ENCODE measurements at regions not wholly inside any gene's neighbourhood (a gene's known extent, or its start where the extent isn't known, plus 50 kb on each side); places are given as distances from the start of the nearest gene placed in this dataset.

DNA sequence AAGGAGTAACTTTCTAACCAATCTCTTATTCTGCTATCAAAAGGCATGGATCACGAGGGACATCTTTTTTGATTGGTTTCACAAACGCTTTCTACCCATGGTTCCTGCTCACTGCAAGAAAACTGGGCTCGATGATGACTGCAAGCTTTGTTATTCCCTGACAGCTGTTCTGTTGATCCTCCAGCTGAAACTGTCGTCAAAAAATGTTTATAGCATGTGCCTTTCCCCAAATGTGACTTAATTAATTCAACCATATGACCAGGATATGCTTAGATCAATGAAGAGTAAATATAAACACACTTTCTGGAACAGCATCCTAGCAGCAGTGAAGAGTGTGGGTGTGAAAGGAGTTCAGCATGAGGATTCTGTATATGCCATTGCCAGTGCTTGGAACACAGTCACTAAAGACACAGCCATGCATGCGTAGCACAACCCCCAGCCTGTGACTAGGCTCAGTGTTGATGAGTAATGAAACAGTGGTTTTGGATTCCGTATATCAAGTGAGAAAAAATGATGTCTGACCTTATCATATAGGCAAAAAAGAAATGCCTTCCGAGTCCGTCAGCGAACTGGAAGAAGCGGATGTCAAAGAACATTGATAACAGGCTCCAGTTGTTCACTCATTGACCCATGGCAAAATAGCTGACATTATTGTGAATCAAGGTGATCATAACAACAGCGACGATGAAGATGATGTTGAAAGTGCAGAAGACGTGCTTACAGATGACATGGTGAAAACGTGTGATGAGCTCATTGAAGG, 347.4 kb downstream of the FGF9 start:
- DNase-seq = no peak

GRCh38 chr13:22018836-22019210, 347.9 kb downstream of the FGF9 start:
- DNase-seq = no peak

- DNase-seq = no peak
These were observed 353.6 kb downstream of the FGF9 start for GRCh38 chr13:22024381-22024994.

GRCh38 chr13:22027566-22027965, 356.7 kb downstream of the FGF9 start:
- DNase-seq = no peak

DNA sequence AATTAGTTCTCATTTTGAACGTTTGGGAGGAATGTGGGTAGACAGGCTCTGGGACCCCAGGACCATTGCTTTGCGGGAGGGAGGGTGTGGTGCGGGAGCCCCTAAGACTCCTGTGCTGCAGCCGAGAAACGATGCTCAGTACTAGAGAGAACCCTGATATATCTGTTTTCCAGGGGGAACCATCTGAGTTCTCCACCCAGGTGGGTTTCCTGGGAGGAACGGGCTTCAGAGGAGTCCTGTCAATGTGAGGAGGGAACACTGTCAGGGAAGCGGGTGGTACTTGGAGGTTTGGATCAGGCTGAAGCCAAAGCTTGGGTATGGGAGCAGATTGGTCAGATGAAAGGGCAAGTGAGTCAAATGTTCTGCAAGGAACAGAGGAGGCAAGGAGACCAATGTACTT, 358.0 kb downstream of the FGF9 start:
- no peak for DNase-seq

DNA sequence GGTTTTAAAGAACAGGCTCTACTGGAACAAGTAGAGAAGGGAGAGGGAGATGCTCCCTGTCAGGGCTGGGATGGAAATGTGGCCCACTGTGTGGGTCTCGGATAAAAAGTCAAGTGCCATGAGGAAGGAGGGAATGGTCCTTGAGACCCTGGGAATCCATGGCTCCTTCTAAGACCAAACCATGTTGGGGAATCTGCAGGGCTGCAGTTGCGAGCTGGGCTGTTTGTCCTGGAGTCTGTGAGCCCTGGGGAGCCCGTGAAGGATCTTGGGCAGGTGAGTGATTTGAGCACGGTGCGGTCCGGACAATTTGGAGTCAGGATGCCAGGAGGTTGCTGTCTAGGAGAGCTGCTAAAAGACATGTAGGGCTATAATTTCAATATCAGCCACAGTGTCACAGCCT, 359.4 kb downstream of the FGF9 start:
- no peak for DNase-seq

DNA sequence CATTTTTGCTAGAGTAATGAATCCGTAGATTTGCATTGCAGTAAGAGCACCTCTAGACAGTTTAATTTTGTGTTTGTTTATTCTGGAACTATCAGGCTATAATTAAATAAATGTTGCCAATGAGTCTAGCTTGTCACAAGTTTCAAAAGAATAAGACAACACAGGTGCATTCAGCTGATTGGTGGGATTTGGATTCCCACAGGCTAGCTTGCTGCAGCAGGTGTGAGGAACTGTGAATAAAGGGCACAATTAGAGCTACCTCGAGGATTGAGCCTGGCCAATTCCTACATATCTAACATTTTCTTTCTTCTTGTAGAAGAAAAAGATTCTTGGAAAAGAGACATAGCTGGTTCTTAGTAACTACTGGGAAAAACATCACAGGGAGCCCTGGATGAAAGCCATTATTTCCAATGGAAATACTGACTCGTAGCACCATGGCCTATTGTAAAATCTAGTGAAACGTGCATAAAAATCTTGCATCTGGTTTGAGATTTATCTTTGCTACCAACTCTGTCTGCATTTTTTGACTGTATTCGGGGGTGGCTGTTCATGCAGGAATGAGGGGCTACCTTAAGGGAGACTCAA, 360.9 kb downstream of the FGF9 start:
- DNase-seq = no peak

DNA sequence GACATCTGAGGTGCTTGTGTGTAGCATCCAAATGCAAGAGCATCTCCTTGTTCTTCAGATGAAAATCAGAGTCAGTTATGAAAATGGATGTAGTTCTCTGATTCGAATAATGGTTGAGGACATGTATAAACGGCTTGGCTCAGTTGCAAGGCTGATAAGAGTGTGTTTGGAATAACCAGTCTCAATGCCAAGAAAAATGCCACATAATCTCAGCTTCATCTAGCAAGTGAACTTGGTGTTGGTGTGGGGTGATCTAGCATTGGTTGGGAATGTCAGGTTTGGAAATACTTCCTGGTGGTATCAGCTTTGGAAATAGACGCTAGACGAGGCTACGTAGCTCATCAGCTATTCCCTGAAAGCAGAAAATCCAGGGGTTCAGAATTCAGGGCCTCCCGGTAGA, 362.0 kb downstream of the FGF9 start:
- DNase-seq = no peak

DNA sequence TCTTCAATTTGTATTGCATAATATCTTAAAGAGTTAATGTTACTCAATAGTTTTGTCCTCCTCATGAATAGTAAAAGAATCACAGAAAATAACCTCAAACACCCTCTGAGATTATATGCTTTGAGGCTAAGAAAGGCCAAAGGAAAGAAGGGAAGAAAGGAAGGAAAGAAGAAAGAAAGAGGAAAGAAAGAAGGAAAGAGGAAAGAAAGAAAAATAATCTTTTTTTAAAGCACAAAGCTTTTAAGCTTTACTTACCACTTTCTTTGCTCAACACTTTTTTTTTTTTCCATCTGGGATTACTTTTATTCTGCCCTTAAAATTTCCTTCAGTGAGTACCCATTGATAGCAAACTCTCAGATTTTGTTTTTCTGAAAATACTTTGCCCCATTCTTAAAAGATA, 369.1 kb downstream of the FGF9 start:
- no peak for DNase-seq

GRCh38 chr13:22040810-22041364, 370.0 kb downstream of the FGF9 start:
- peak; percentile 26 for DNase-seq

DNA sequence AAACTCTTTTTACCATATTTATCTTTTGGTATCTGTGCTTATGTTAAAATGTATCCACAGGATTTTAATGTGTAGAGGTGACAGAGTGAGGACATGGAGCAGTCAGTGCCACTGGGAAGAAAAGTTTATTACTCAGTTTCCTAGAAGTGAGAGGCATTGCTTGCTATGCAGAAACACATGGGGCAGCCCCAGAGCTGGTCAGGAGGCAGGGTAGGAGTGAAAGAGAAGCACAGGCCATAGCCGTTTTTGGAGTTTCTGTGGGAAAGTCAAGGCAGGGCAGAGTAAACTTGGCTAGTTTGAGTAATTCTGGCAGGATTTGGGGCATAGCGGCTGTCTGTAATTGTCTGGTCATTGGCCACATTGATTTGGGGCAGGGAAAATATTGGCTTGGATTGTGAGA, 370.9 kb downstream of the FGF9 start:
- no peak for DNase-seq

DNA sequence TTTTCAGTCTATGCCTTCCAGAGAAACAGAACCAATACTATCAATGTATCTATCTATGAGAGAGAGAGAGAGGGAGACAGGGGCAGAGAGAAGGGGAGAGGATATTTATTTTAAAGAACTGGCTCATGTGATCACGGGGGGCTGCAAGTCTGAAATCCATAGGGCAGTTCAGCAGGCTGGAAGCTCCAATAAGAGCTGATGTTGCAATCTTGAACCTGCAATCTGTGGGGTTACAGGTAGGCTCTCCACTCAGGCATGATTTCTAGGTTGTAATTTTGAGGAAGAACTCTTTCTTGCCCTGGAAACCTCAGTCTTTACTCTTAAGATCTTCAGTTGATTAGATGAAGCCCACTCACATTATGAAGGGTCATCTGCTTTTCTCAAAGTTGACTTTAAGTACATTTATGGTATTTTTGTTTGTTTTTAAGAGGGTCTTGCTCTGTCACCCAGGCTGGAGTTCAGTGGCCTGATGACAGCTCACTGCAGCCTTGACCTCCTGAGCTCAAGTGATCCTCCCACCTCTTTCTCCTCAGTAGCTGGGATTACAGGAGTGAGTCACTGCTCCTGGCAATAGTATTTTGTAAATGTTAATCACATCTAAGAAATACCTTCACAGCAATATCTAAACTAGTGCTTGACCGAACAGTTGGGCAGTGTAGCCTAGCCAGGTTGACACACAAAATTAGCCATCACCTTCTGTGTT, 376.4 kb downstream of the FGF9 start:
- DNase-seq = no peak

DNA sequence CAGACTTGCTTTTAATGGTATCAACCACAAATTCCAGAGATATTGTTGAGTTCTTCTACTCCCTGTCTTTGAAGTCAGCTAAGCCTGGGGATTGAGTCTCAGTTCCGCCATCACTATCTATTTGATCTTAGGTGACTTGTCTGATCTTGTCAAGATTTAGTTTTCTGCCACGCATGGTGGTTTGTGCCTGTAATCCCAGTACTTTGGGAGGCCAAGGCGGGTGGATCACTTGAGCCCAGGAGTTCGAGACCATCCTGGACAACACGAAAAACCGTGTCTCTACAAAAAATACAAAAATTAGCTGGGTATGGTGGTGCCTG, 376.9 kb downstream of the FGF9 start:
- DNase-seq = no peak

DNA sequence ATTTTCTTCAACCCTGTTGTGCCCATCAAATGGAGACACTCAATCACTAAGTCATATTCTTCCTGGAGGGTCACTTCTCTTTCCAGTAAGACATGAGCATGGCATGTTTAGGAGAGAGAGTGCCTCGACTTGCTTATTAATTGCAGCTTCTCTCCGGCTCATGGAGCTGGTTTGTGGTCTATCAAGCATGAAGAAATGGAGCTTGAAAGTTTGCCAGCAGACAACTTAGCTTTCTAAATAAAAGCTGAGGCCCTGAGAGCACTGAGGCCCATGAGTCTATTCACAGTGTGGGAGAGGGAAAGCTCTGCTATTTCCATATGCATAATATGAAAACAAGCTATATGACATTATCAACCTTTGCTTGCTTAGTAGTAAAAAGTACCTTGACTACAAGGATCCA, 378.5 kb downstream of the FGF9 start:
- DNase-seq = no peak

DNA sequence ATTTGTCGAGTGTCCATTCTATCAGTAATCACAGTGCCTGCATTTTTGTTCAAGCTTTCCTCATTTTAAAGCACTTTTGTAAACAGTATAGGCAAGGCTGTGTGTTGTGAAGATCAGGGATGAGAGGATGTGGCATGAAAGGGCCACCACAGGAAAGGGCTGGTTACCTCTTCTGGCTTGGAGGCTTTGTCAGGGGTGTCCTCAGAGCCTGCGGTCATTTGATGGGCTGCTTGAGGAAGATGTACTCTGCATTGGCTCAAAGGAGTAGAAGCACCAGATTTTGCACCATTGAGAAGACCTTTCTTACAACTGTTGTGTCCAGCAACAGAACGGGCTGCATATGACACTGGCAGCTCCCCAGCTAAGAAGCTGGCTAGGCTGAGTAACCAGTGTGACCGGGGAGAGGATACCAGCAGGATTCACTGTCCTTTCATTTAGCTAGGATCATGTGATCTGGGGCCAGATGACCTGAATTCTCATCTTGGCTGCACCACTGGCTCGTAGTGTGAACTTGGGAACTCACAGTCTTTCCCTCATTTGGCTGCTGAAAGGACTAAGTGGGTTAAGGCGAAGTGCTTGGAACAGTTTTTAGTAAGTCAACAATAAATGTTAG, 380.2 kb downstream of the FGF9 start:
- DNase-seq = no peak

GRCh38 chr13:22053053-22053452, 382.2 kb downstream of the FGF9 start:
- no peak for DNase-seq

- DNase-seq = no peak
These were observed 384.4 kb downstream of the FGF9 start for GRCh38 chr13:22055259-22055658.

GRCh38 chr13:22060187-22060586, 389.3 kb downstream of the FGF9 start:
- no peak for DNase-seq

GRCh38 chr13:22061371-22061805, 390.5 kb downstream of the FGF9 start:
- peak; percentile 74 for DNase-seq

DNA sequence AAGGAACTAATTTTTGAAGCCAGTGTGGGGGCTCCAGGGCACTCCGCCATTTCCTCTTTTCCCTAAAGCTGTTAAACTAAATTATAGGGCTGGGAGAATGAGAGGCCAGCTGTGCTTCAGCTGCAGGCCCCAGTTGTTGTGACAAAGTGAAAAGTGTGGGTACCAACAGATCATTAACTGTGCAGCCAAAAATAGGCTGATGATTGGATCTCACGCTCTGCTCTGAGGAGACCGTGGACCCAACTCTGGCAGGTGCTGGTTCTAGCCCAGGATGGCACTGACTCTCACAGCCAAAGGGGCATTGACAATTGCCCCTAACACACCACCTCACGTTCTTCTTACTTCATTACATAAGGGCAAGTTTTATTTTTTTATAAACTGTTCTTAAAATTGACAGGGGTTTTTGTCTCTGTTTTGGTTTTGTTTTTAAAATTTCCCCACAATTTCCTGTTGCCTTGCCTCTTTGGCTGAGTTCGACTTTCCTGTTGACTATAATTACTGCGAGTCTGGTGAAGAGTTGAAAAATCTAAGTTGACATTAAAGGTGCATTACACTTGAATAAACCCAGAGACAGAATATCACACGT, 391.0 kb downstream of the FGF9 start:
- peak; percentile 38 for DNase-seq

DNA sequence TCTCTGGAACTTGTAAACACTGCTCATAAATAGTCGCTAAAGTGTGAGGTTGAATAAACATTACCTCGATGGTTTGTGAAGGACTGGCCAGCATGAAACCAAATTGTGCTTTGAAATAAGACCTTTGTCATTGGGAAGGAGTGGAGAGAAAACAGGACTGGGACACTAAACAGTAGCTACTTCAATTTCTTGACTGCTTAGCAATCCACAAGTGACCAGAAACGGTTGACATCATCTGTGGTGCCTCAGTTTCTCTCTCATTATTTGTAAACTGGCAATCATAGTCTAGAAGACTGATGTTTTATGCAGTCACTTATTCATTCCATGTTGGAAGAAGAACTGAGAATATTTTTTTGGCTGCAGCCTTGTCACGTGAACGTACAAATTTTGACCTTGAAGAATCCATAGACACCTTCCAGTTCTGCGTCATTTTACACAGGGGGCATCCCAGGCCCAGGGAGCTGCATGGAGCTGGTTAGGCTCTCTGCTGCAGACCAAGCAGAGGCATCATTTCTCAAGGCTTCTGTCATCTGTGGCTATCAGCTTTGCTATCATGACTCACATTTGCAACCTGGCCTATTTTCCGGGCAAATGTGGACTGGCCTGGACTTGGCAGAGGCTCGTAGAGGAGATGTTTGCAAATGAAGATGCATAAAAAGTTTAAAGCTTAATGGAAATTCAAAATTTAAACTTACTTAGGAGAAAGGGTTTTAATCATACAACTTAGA, 391.8 kb downstream of the FGF9 start:
- peak; percentile 24 for DNase-seq

All from CD4-positive, alpha-beta T cell treated with Interleukin-6 for 4 hours (primary cell).